Breast epithelium (tissue), 3 donors: ENCODE measurements at regions not wholly inside any gene's neighbourhood (a gene's known extent, or its start where the extent isn't known, plus 50 kb on each side); places are given as distances from the start of the nearest gene placed in this dataset.

ENCODE experiments used
- CTCF ChIP-seq, 3 donors: fragments of 450-650 bp; IDR thresholded peaks; one replicate each; pipeline ENCODE4 v1.5.1; 2016 to 2017; ENCODE audit warnings: antibody characterized with exemption in 3 of 3, mild to moderate bottlenecking in 3 of 3, moderate library complexity in 3 of 3
- POLR2AphosphoS5 ChIP-seq, 3 donors: sonication (generic); formaldehyde crosslinking; IDR thresholded peaks; one replicate each; pipeline ENCODE4 v1.6.1; 2017; ENCODE audit warnings: antibody characterized with exemption in 3 of 3

DNA sequence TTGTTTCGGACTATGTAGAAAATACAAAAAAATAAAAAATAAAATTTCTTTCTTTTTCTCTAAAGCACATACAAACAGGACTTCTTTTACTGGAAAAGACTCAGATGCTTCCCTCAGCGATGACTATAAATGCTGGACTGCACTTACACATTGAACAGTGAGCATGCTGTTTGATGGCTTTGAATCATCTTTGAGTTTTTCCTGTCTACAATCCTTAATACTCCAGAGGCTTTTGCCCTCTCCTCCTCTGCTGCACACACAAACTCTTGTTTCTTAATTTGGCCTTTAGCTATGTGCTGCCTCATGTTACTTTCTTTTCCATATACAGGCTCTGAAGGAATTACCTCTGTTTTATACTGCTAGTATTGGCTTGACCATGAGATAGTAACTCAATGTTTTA is 575.1 kb downstream of the EPHA3 start:
- no peak for TF ChIP-seq CTCF (IDR thresholded peaks at IDR 0.05)
- TF ChIP-seq POLR2AphosphoS5 (IDR thresholded peaks at IDR 0.05) = no peak
